ENCODE measurements at regions not wholly inside any gene's neighbourhood (a gene's known extent, or its start where the extent isn't known, plus 50 kb on each side); places are given as distances from the start of the nearest gene placed in this dataset.

GRCh38 chr19:30663611-30664174 lies 291.5 kb downstream of the ZNF536 start:
- no peak overlapping the region for H3K27ac Mint-ChIP-seq
- H3K36me3 Mint-ChIP-seq = no peaks in the 10 kb centered on the region
- ChIA-PET CTCF (no interaction called here), POLR2A (no interaction called here)
- ATAC-seq (no peak), DNase-seq (ENCODE audit: low spot score) (no peak)
- no peaks in the 10 kb centered on the region for H3K27me3 Mint-ChIP-seq (ENCODE audit: low read depth)
- no peak for TF ChIP-seq ZNF512 (CRISPR knock-in tag; IDR thresholded peaks at IDR 0.05; ENCODE audit: borderline replicate concordance)
- no peak for TF ChIP-seq ATF6 (CRISPR knock-in tag; IDR thresholded peaks at IDR 0.05)
- no peak for TF ChIP-seq ZNF423 (CRISPR knock-in tag; IDR thresholded peaks at IDR 0.05)
- H3K4me1 Mint-ChIP-seq = peaks cover 33% of the 10 kb centered on the region
- H3K4me3 Mint-ChIP-seq = no peak overlapping the region
- 0 out of 2 replicates have a peak, but pooled peaks cover 5% of the 10 kb centered on the region for H3K9me3 Mint-ChIP-seq

- DNase-seq (ENCODE audit: low spot score) (no peak), ATAC-seq (no peak)
- Mint-ChIP-seq H3K27me3 (ENCODE audit: low read depth) (no peaks in the 10 kb centered on the region), H3K9me3 (0 out of 2 replicates have a peak, but pooled peaks cover 5% of the 10 kb centered on the region), H3K4me1 (peaks cover 33% of the 10 kb centered on the region), H3K36me3 (no peaks in the 10 kb centered on the region), H3K27ac (no peak overlapping the region), H3K4me3 (peak overlapping the region; percentile 3; the same call in 1 of the 2 replicates)
- TF ChIP-seq NR1H2 (CRISPR knock-in tag; IDR thresholded peaks at IDR 0.05) = no peak
- TF ChIP-seq ZNF532 (CRISPR knock-in tag; IDR thresholded peaks at IDR 0.05; ENCODE audit: borderline replicate concordance) = no peak
- no peak for TF ChIP-seq CBFB (CRISPR knock-in tag; IDR thresholded peaks at IDR 0.05; ENCODE audit: low read depth)
- no peak for TF ChIP-seq TCF7 (CRISPR knock-in tag; IDR thresholded peaks at IDR 0.05; ENCODE audit: low read depth)
- no peak for TF ChIP-seq ZNF263 (CRISPR knock-in tag; IDR thresholded peaks at IDR 0.05; ENCODE audit: low read depth)
- no peak for TF ChIP-seq HMGXB4 (CRISPR knock-in tag; IDR thresholded peaks at IDR 0.05)
- no peak for TF ChIP-seq ZNF396 (CRISPR knock-in tag; IDR thresholded peaks at IDR 0.05; ENCODE audit: borderline replicate concordance)
- TF ChIP-seq ZNF138 (CRISPR knock-in tag; conservative IDR thresholded peaks at IDR 0.05) = no peak
- TF ChIP-seq RORB (CRISPR knock-in tag; IDR thresholded peaks at IDR 0.05) = no peak
- no peak for TF ChIP-seq ARID4B (CRISPR knock-in tag; IDR thresholded peaks at IDR 0.05; ENCODE audit: borderline replicate concordance)
- TF ChIP-seq ATF3 (CRISPR knock-in tag; conservative IDR thresholded peaks at IDR 0.05) = no peak
- CTCF ChIA-PET = interaction anchor here (0.5 to 1.6 kb wide), 10 partner anchors 12 to 795 kb away, joined by 3 to 13 read pairs (median 3); no protein-coding TSS in a partner anchor
- POLR2A ChIA-PET = interaction anchor here (0.6 to 0.7 kb wide), 3 partner anchors 10 to 721 kb away, joined by 3 to 8 read pairs (median 5); no protein-coding TSS in a partner anchor
These were observed 290.2 kb downstream of the ZNF536 start for GRCh38 chr19:30662211-30662861.
